ENCODE measurements at regions not wholly inside any gene's neighbourhood (a gene's known extent, or its start where the extent isn't known, plus 50 kb on each side); places are given as distances from the start of the nearest gene placed in this dataset.
"Not testable (repeated sequence)": the region's sequence is repeated elsewhere in the genome, so short reads cannot be mapped to it uniquely, and the experiment has no call there.

DNA sequence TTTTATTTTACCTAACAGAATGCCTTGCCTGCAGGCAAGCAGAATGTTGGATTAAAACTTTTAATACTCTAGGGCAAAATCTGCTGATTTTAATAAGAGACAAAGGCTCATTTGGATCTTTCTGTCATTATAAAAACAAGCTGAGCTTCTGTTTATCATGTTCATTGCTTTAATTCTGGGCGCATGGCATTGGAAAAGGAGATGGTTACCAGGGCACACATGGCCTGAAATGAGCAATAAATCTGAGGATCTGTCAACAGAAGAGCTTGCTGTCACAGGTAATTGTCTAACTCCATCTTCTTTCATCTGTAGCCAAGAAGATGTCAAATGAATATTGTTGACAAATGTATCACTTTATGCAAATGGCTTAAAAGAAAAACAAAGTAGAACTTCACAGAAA is 439.6 kb downstream of the DOK5 start:
- H3K27me3 ChIP-seq = no peaks in the 10 kb centered on the region
- no peak overlapping the region for H3K4me3 ChIP-seq
- WGBS, 4 donors = 33 to 62% (median 51%) methylated on average over 1 of the region's 1 CpG
- H3K36me3 ChIP-seq (replicated peaks in 1 of 2) = no peaks in the 10 kb centered on the region
- H3K27ac ChIP-seq = no peak overlapping the region
- peaks cover 0 to 4% (median 0%) of the 10 kb centered on the region in 3 donors for H3K9me3 ChIP-seq (replicated peaks in 1 of 3)
- TF ChIP-seq POLR2A (IDR thresholded peaks at IDR 0.05) = no peak
- H3K4me1 ChIP-seq (replicated peaks in 1 of 2) = no peaks in the 10 kb centered on the region
- intact Hi-C loops (cut with DNase I) = no loop called here
- DNase-seq = no peak

- no peaks in the 10 kb centered on the region for H3K4me1 ChIP-seq (replicated peaks in 1 of 2)
- DNase-seq = no peak
- no peak overlapping the region for H3K4me3 ChIP-seq
- intact Hi-C loops (cut with DNase I) = no loop called here
- H3K36me3 ChIP-seq (replicated peaks in 1 of 2) = no peaks in the 10 kb centered on the region
- H3K27ac ChIP-seq = no peak overlapping the region
- 86 to 95% (median 90%) methylated on average over 2 of the region's 2 CpGs for WGBS, 4 donors
- TF ChIP-seq POLR2A (IDR thresholded peaks at IDR 0.05) = no peak
- no peak for TF ChIP-seq CTCF (IDR thresholded peaks at IDR 0.05)
- no peaks in the 10 kb centered on the region for H3K27me3 ChIP-seq
- H3K9me3 ChIP-seq (replicated peaks in 1 of 3) = peaks cover 0 to 4% (median 0%) of the 10 kb centered on the region in 3 donors
Measured at GRCh38 chr20:54909702-54910101, 434.3 kb downstream of the DOK5 start.

DNA sequence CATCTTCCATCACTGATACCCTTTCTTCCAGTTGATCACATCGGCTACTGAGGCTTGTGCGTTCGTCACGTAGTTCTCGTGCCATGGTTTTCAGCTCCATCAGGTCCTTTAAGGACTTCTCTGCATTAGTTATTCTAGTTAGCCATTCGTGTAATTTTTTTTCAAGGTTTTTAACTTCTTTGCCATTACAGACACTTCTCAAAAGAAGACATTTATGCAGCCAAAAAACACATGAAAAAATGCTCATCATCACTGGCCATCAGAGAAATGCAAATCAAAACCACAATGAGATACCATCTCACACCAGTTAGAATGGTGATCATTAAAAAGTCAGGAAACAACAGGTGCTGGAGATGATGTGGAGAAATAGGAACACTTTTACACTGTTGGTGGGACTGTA is 430.7 kb downstream of the DOK5 start:
- H3K27ac ChIP-seq; H3K27me3 ChIP-seq; intact Hi-C loops (cut with DNase I); H3K36me3 ChIP-seq (replicated peaks in 1 of 2); H3K4me3 ChIP-seq; H3K9me3 ChIP-seq (replicated peaks in 1 of 3); DNase-seq; H3K4me1 ChIP-seq (replicated peaks in 1 of 2): not testable (repeated sequence)
- 76 to 90% (median 87%) methylated on average over 6 of the region's 6 CpGs for WGBS, 4 donors

GRCh38 chr20:54897787-54898186 is 422.4 kb downstream of the DOK5 start:
- H3K36me3 ChIP-seq (replicated peaks in 1 of 2) = no peaks in the 10 kb centered on the region
- H3K27ac ChIP-seq = no peak overlapping the region
- H3K4me3 ChIP-seq = no peak overlapping the region
- no peaks in the 10 kb centered on the region for H3K9me3 ChIP-seq (replicated peaks in 1 of 3)
- WGBS, 4 donors = 63 to 89% (median 76%) methylated on average over 5 to 6 of the region's 6 CpGs
- H3K4me1 ChIP-seq (replicated peaks in 1 of 2) = no peaks in the 10 kb centered on the region
- TF ChIP-seq POLR2A (IDR thresholded peaks at IDR 0.05) (no peak), CTCF (IDR thresholded peaks at IDR 0.05) (no peak)
- intact Hi-C loops (cut with DNase I) = no loop called here
- DNase-seq = no peak
- H3K27me3 ChIP-seq = no peaks in the 10 kb centered on the region

- intact Hi-C loops (cut with DNase I) = no loop called here
- no peaks in the 10 kb centered on the region for H3K9me3 ChIP-seq (replicated peaks in 1 of 3)
- no peak for TF ChIP-seq POLR2A (IDR thresholded peaks at IDR 0.05)
- no peak for TF ChIP-seq CTCF (IDR thresholded peaks at IDR 0.05)
- DNase-seq = no peak
- no peak overlapping the region for H3K27ac ChIP-seq
- H3K27me3 ChIP-seq = no peaks in the 10 kb centered on the region
- WGBS, 4 donors = 57 to 69% (median 62%) methylated on average over 3 of the region's 3 CpGs
- H3K4me1 ChIP-seq (replicated peaks in 1 of 2) = no peaks in the 10 kb centered on the region
- H3K4me3 ChIP-seq = no peak overlapping the region
- H3K36me3 ChIP-seq (replicated peaks in 1 of 2) = no peaks in the 10 kb centered on the region
Measured at GRCh38 chr20:54891907-54892306, 416.5 kb downstream of the DOK5 start.
